ENCODE measurements at regions not wholly inside any gene's neighbourhood (a gene's known extent, or its start where the extent isn't known, plus 50 kb on each side); places are given as distances from the start of the nearest gene placed in this dataset.

DNA sequence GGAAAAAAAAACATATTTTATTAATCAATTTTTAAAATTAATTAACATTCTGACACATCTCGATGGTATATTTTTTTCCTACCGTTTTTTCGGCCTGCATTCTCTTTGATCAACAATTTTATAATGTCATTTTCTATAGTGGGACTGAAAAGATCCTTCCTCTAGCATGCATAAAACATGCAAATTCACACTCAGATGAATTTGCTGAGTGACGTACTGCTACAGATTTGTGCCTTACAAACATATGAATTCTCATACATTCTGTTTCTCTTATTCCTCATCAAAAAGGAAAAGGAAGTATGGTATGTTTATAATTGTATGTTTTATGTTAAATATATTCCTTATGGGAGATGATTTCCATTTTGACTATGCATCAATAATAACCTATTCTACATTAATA lies 458.2 kb downstream of the TSHZ3 start:
- FAIRE-seq (no peak), DNase-seq (ENCODE audit: insufficient read length, low spot score) (no peak)
- TF ChIP-seq SPI1 (IDR thresholded peaks at IDR 0.05; ENCODE audit: low read depth, low read length) (no peak), POLR2AphosphoS5 (IDR thresholded peaks at IDR 0.05; ENCODE audit: low read depth, low read length) (no peak), POLR2A (IDR thresholded peaks at IDR 0.05; ENCODE audit: low read depth, low read length) (no peak), TAF1 (IDR thresholded peaks at IDR 0.05; ENCODE audit: low read depth, low read length) (no peak), POU2F2 (IDR thresholded peaks at IDR 0.05; ENCODE audit: low read depth, low read length) (no peak), PAX5 (IDR thresholded peaks at IDR 0.05; ENCODE audit: insufficient read depth, low read length, severe bottlenecking) (no peak)

DNA sequence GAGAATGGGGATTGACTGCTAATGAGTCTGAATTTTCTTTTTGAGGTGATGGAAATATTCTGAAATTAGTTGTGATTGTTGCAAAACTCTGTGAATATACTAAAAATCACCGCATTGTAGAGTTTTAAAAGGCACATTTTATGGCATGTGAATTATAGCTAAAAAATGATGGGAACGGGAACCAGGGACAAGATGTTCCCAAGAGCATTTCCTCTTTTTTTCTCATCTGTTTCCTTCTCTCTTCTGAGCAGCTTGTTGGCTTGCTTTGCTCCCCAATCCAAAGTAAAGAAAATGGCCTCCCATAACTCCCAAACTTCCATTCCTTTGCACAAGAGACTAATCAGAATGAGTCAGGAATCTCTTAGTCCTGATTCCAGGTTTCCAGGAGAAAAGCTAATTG lies 459.2 kb downstream of the TSHZ3 start:
- FAIRE-seq (no peak), DNase-seq (ENCODE audit: insufficient read length, low spot score) (no peak)
- TF ChIP-seq POU2F2 (IDR thresholded peaks at IDR 0.05; ENCODE audit: low read depth, low read length) (no peak), TAF1 (IDR thresholded peaks at IDR 0.05; ENCODE audit: low read depth, low read length) (no peak), SPI1 (IDR thresholded peaks at IDR 0.05; ENCODE audit: low read depth, low read length) (no peak), PAX5 (IDR thresholded peaks at IDR 0.05; ENCODE audit: insufficient read depth, low read length, severe bottlenecking) (no peak), POLR2AphosphoS5 (IDR thresholded peaks at IDR 0.05; ENCODE audit: low read depth, low read length) (no peak), POLR2A (IDR thresholded peaks at IDR 0.05; ENCODE audit: low read depth, low read length) (no peak)

GRCh38 chr19:30888937-30889336 lies 460.3 kb downstream of the TSHZ3 start:
- no peak for TF ChIP-seq TAF1 (IDR thresholded peaks at IDR 0.05; ENCODE audit: low read depth, low read length)
- TF ChIP-seq POLR2AphosphoS5 (IDR thresholded peaks at IDR 0.05; ENCODE audit: low read depth, low read length): no peak
- no peak for TF ChIP-seq POU2F2 (IDR thresholded peaks at IDR 0.05; ENCODE audit: low read depth, low read length)
- TF ChIP-seq POLR2A (IDR thresholded peaks at IDR 0.05; ENCODE audit: low read depth, low read length): no peak
- TF ChIP-seq SPI1 (IDR thresholded peaks at IDR 0.05; ENCODE audit: low read depth, low read length): no peak
- no peak for TF ChIP-seq PAX5 (IDR thresholded peaks at IDR 0.05; ENCODE audit: insufficient read depth, low read length, severe bottlenecking)
- no peak for FAIRE-seq
- no peak for DNase-seq (ENCODE audit: insufficient read length, low spot score)

GRCh38 chr19:30887042-30887441 lies 462.2 kb downstream of the TSHZ3 start:
- TF ChIP-seq POLR2A (IDR thresholded peaks at IDR 0.05; ENCODE audit: low read depth, low read length): no peak
- no peak for FAIRE-seq
- DNase-seq (ENCODE audit: insufficient read length, low spot score): no peak

GRCh38 chr19:30886222-30886621 lies 463.0 kb downstream of the TSHZ3 start:
- TF ChIP-seq PAX5 (IDR thresholded peaks at IDR 0.05; ENCODE audit: insufficient read depth, low read length, severe bottlenecking) (no peak), TAF1 (IDR thresholded peaks at IDR 0.05; ENCODE audit: low read depth, low read length) (no peak), SPI1 (IDR thresholded peaks at IDR 0.05; ENCODE audit: low read depth, low read length) (no peak), POLR2A (IDR thresholded peaks at IDR 0.05; ENCODE audit: low read depth, low read length) (no peak), POU2F2 (IDR thresholded peaks at IDR 0.05; ENCODE audit: low read depth, low read length) (no peak), POLR2AphosphoS5 (IDR thresholded peaks at IDR 0.05; ENCODE audit: low read depth, low read length) (no peak)
- DNase-seq (ENCODE audit: insufficient read length, low spot score): no peak
- FAIRE-seq: no peak

DNA sequence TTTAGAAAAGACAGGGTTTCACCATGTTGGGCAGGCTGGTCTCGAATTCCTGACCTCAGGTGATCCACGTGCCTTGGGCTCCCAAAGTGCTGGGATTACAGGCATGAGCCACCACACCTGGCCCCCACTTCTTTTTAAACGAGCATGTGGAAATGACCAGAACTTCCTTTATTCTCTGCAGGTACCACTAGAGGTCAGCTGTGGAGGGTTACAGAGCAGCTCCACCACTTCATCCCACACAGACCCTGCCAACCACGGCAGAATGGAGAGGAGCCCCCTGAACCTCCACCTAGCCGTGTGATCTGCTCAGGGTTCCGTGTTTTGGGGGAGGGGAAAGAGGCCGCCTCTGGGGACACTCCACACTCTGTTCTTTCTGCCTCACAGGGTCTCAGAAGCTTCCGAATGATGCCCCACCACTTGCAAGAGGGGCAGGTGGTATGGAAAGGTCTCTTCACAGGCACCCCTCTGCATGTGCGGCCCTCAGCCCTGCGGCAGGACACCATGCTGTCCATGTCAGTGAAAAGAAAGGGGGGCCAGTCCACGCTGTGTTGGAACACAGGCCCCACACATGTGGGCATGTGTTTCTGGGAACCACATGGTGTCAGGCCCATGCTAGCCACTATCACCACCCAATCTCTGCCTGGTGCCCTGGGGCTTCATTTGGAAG lies 465.0 kb downstream of the TSHZ3 start:
- TF ChIP-seq POLR2A (IDR thresholded peaks at IDR 0.05; ENCODE audit: low read depth, low read length): no peak
- TF ChIP-seq TAF1 (IDR thresholded peaks at IDR 0.05; ENCODE audit: low read depth, low read length): no peak
- TF ChIP-seq POLR2AphosphoS5 (IDR thresholded peaks at IDR 0.05; ENCODE audit: low read depth, low read length): no peak
- TF ChIP-seq POU2F2 (IDR thresholded peaks at IDR 0.05; ENCODE audit: low read depth, low read length): no peak
- TF ChIP-seq SPI1 (IDR thresholded peaks at IDR 0.05; ENCODE audit: low read depth, low read length): no peak
- TF ChIP-seq PAX5 (IDR thresholded peaks at IDR 0.05; ENCODE audit: insufficient read depth, low read length, severe bottlenecking): no peak
- DNase-seq (ENCODE audit: insufficient read length, low spot score) (no peak), FAIRE-seq (no peak)

DNA sequence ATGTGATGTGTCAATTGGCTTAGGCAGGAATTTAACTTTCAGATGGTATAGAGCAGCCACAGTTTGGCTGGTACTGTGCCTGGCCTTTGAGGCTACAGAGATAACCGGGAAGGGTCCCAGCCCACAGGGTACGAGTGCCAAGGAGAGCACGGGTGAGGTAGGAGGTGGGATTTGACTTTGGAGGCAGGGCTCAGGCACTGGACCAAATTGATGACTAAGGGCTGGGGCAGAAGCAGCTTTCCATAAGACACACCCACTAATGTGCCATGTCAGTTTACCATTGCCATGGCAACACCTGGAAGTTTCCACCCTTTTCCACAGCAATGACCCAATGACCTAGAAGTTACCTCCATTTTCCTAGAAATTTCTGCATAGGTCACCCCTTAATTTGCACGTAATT lies 466.2 kb downstream of the TSHZ3 start:
- no peak for DNase-seq (ENCODE audit: insufficient read length, low spot score)
- no peak for FAIRE-seq
- TF ChIP-seq POLR2A (IDR thresholded peaks at IDR 0.05; ENCODE audit: low read depth, low read length): no peak
- no peak for TF ChIP-seq POU2F2 (IDR thresholded peaks at IDR 0.05; ENCODE audit: low read depth, low read length)
- TF ChIP-seq POLR2AphosphoS5 (IDR thresholded peaks at IDR 0.05; ENCODE audit: low read depth, low read length): no peak
- no peak for TF ChIP-seq TAF1 (IDR thresholded peaks at IDR 0.05; ENCODE audit: low read depth, low read length)
- TF ChIP-seq SPI1 (IDR thresholded peaks at IDR 0.05; ENCODE audit: low read depth, low read length): no peak

- no peak for DNase-seq (ENCODE audit: insufficient read length, low spot score)
- no peak for TF ChIP-seq TAF1 (IDR thresholded peaks at IDR 0.05; ENCODE audit: low read depth, low read length)
- no peak for TF ChIP-seq POLR2AphosphoS5 (IDR thresholded peaks at IDR 0.05; ENCODE audit: low read depth, low read length)
- no peak for TF ChIP-seq PAX5 (IDR thresholded peaks at IDR 0.05; ENCODE audit: insufficient read depth, low read length, severe bottlenecking)
- no peak for TF ChIP-seq POLR2A (IDR thresholded peaks at IDR 0.05; ENCODE audit: low read depth, low read length)
- no peak for FAIRE-seq
Measured at GRCh38 chr19:30882411-30883005, 466.7 kb downstream of the TSHZ3 start.

- no peak for TF ChIP-seq TAF1 (IDR thresholded peaks at IDR 0.05; ENCODE audit: low read depth, low read length)
- TF ChIP-seq SPI1 (IDR thresholded peaks at IDR 0.05; ENCODE audit: low read depth, low read length): no peak
- no peak for TF ChIP-seq POU2F2 (IDR thresholded peaks at IDR 0.05; ENCODE audit: low read depth, low read length)
- no peak for TF ChIP-seq POLR2A (IDR thresholded peaks at IDR 0.05; ENCODE audit: low read depth, low read length)
- no peak for TF ChIP-seq PAX5 (IDR thresholded peaks at IDR 0.05; ENCODE audit: insufficient read depth, low read length, severe bottlenecking)
- DNase-seq (ENCODE audit: insufficient read length, low spot score) (no peak), FAIRE-seq (no peak)
Measured at GRCh38 chr19:30881930-30882329, 467.3 kb downstream of the TSHZ3 start.

GRCh38 chr19:30881281-30881680 lies 468.0 kb downstream of the TSHZ3 start:
- TF ChIP-seq PAX5 (IDR thresholded peaks at IDR 0.05; ENCODE audit: insufficient read depth, low read length, severe bottlenecking) (no peak), SPI1 (IDR thresholded peaks at IDR 0.05; ENCODE audit: low read depth, low read length) (no peak), TAF1 (IDR thresholded peaks at IDR 0.05; ENCODE audit: low read depth, low read length) (no peak), POLR2A (IDR thresholded peaks at IDR 0.05; ENCODE audit: low read depth, low read length) (no peak), POU2F2 (IDR thresholded peaks at IDR 0.05; ENCODE audit: low read depth, low read length) (no peak), POLR2AphosphoS5 (IDR thresholded peaks at IDR 0.05; ENCODE audit: low read depth, low read length) (no peak)
- no peak for FAIRE-seq

More at GRCh38 chr19:30881281-30881680, 468.0 kb downstream of the TSHZ3 start:
- DNase-seq (ENCODE audit: insufficient read length, low spot score): no peak
